Neural progenitor cell (in vitro differentiated cells): ENCODE measurements at regions not wholly inside any gene's neighbourhood (a gene's known extent, or its start where the extent isn't known, plus 50 kb on each side); places are given as distances from the start of the nearest gene placed in this dataset.

ENCODE experiments used
- DNase-seq: peaks from one replicate; pipeline ENCODE4 v3.0.0-alpha.2; 2016; ENCODE audit warnings: low spot score
- H2AFZ ChIP-seq: fragments of 200-600 bp; sonication (generic); replicated peaks from 2 replicates; pipeline ENCODE4 v1.6.1; 2016; ENCODE audit warnings: antibody characterized with exemption
- H3F3A ChIP-seq: fragments of 200-600 bp; sonication (generic); 2 replicates; pipeline ENCODE4 v1.6.1; 2016; ENCODE audit warnings: antibody characterized with exemption, low read depth
- H3K27ac ChIP-seq: fragments of 200-600 bp; sonication (generic); 2 replicates; pipeline ENCODE4 v1.5.1; 2016; ENCODE audit warnings: mild to moderate bottlenecking
- H3K27me3 ChIP-seq: fragments of 200-600 bp; sonication (generic); 2 replicates; pipeline ENCODE4 v1.6.1; 2016; ENCODE audit warnings: mild to moderate bottlenecking, moderate library complexity
- H3K36me3 ChIP-seq: fragments of 200-600 bp; sonication (generic); 2 replicates; pipeline ENCODE4 v1.5.1; 2016
- H3K4me1 ChIP-seq: fragments of 200-600 bp; sonication (generic); 2 replicates; pipeline ENCODE4 v1.6.1; 2016; ENCODE audit warnings: mixed run types
- H3K4me2 ChIP-seq: fragments of 200-600 bp; sonication (generic); 2 replicates; pipeline ENCODE4 v1.6.1; 2016
- H3K4me3 ChIP-seq: fragments of 200-600 bp; sonication (generic); 2 replicates; pipeline ENCODE4 v1.5.1; 2016
- H3K79me2 ChIP-seq: fragments of 200-600 bp; sonication (generic); 2 replicates; pipeline ENCODE4 v1.6.1; 2016; ENCODE audit warnings: low read depth
- H3K9ac ChIP-seq: fragments of 200-600 bp; sonication (generic); 2 replicates; pipeline ENCODE4 v1.6.1; 2016
- H3K9me3 ChIP-seq: fragments of 200-600 bp; sonication (generic); 2 replicates; pipeline ENCODE4 v1.5.1; 2016; ENCODE audit warnings: low read depth
- H4K20me1 ChIP-seq: fragments of 200-600 bp; sonication (generic); 2 replicates; pipeline ENCODE4 v1.6.1; 2016; ENCODE audit warnings: low read depth
- H3K27ac Mint-ChIP-seq: 3 replicates; pipeline ENCODE4 v1.8.0; 2021; ENCODE audit warnings: mixed read lengths
- H3K27me3 Mint-ChIP-seq: 2 replicates; pipeline ENCODE4 v1.8.0; 2022; ENCODE audit warnings: low read depth, mild to moderate bottlenecking, inconsistent platforms, moderate library complexity, mixed read lengths; ENCODE audit not compliant: insufficient read depth
- H3K36me3 Mint-ChIP-seq: 3 replicates; pipeline ENCODE4 v1.8.0; 2021; ENCODE audit warnings: mixed read lengths
- H3K4me1 Mint-ChIP-seq: 3 replicates; pipeline ENCODE4 v1.8.0; 2021; ENCODE audit warnings: mixed read lengths
- H3K4me3 Mint-ChIP-seq: 3 replicates; pipeline ENCODE4 v1.8.0; 2021; ENCODE audit warnings: mild to moderate bottlenecking, moderate library complexity, mixed read lengths
- H3K9me3 Mint-ChIP-seq: 3 replicates; pipeline ENCODE4 v1.8.0; 2020; ENCODE audit warnings: mixed read lengths
- EZH2 ChIP-seq: fragments of 200-600 bp; sonication (generic); IDR thresholded peaks from 2 replicates; pipeline ENCODE4 v1.6.1; 2017; ENCODE audit warnings: antibody characterized with exemption, mild to moderate bottlenecking, moderate library complexity
- EZH2phosphoT487 ChIP-seq: fragments of 200-600 bp; sonication (generic); IDR thresholded peaks from 2 replicates; pipeline ENCODE4 v1.6.1; 2017; ENCODE audit warnings: antibody characterized with exemption
- TF ChIP-seq, protein P1 (sequence below): fragments of 200-600 bp; sonication (generic); IDR thresholded peaks from 2 replicates; pipeline ENCODE4 v1.5.1; 2017; ENCODE audit warnings: antibody characterized with exemption, mild to moderate bottlenecking

- no peaks in the 10 kb centered on the region for H3K27me3 ChIP-seq
These were observed 158.3 kb downstream of the KIF26A start for GRCh38 chr14:104296388-104297312.

DNA sequence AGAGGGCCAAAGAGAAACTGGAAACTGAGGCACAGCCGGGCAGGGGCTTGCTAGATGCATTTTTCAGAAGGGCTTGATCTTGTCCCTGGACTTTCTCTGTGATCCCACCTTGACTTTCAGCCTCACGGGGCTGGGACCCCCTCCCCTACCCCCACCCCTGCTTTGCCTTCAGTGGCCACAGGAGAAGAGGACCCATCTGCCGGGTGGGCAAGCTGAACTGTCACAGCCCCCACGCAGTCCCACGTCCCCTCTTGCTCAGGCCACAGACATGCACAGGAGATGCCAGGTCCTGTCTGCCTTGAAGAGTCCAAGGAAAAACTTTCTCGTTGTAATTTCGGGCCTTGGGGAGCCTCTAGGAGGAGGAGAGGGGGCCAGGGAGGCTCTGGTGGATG is 158.9 kb downstream of the KIF26A start:
- TF ChIP-seq, protein P1, sequence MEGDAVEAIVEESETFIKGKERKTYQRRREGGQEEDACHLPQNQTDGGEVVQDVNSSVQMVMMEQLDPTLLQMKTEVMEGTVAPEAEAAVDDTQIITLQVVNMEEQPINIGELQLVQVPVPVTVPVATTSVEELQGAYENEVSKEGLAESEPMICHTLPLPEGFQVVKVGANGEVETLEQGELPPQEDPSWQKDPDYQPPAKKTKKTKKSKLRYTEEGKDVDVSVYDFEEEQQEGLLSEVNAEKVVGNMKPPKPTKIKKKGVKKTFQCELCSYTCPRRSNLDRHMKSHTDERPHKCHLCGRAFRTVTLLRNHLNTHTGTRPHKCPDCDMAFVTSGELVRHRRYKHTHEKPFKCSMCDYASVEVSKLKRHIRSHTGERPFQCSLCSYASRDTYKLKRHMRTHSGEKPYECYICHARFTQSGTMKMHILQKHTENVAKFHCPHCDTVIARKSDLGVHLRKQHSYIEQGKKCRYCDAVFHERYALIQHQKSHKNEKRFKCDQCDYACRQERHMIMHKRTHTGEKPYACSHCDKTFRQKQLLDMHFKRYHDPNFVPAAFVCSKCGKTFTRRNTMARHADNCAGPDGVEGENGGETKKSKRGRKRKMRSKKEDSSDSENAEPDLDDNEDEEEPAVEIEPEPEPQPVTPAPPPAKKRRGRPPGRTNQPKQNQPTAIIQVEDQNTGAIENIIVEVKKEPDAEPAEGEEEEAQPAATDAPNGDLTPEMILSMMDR: no peak
- TF ChIP-seq EZH2phosphoT487: no peak
- no peak for TF ChIP-seq EZH2
- H3K9me3 ChIP-seq: no peaks in the 10 kb centered on the region
- H3K4me2 ChIP-seq: no peak overlapping the region
- no peak overlapping the region for H3K9ac ChIP-seq
- H3K27ac ChIP-seq: no peak overlapping the region
- H2AFZ ChIP-seq: no peak overlapping the region
- H3K27ac Mint-ChIP-seq: no peak overlapping the region
- H3K4me3 ChIP-seq: no peak overlapping the region
- peaks cover 33% of the 10 kb centered on the region for H3K4me1 Mint-ChIP-seq
- no peaks in the 10 kb centered on the region for H3K36me3 ChIP-seq
- H3K79me2 ChIP-seq: no peaks in the 10 kb centered on the region
- H3K36me3 Mint-ChIP-seq: no peaks in the 10 kb centered on the region
- no peak overlapping the region for H3K4me3 Mint-ChIP-seq
- H3F3A ChIP-seq: no peaks in the 10 kb centered on the region
- H3K4me1 ChIP-seq: peaks cover 3% of the 10 kb centered on the region
- peaks cover 10% of the 10 kb centered on the region for H3K27me3 Mint-ChIP-seq
- no peaks in the 10 kb centered on the region for H3K27me3 ChIP-seq
- DNase-seq: no peak
- H3K9me3 Mint-ChIP-seq: no peaks in the 10 kb centered on the region
- no peaks in the 10 kb centered on the region for H4K20me1 ChIP-seq

More at GRCh38 chr14:104296388-104297312, 158.3 kb downstream of the KIF26A start:
- Histone ChIP-seq H3K79me2 (no peaks in the 10 kb centered on the region), H3F3A (peaks cover 2% of the 10 kb centered on the region), H4K20me1 (no peaks in the 10 kb centered on the region), H3K4me3 (no peak overlapping the region), H3K4me2 (no peak overlapping the region), H3K27ac (no peak overlapping the region), H3K9me3 (no peaks in the 10 kb centered on the region), H3K36me3 (no peaks in the 10 kb centered on the region), H2AFZ (no peak overlapping the region), H3K4me1 (peaks cover 9% of the 10 kb centered on the region), H3K9ac (no peak overlapping the region)
- H3K4me1 Mint-ChIP-seq: peaks cover 37% of the 10 kb centered on the region
- peaks cover 10% of the 10 kb centered on the region for H3K27me3 Mint-ChIP-seq
- no peak overlapping the region for H3K4me3 Mint-ChIP-seq
- no peaks in the 10 kb centered on the region for H3K36me3 Mint-ChIP-seq
- H3K9me3 Mint-ChIP-seq: no peaks in the 10 kb centered on the region
- H3K27ac Mint-ChIP-seq: peak overlapping the region; percentile 53
- TF ChIP-seq, protein P1: no peak
- TF ChIP-seq EZH2phosphoT487: no peak
- TF ChIP-seq EZH2: no peak
- no peak for DNase-seq

- H4K20me1 ChIP-seq: no peaks in the 10 kb centered on the region
- no peaks in the 10 kb centered on the region for H3K9me3 Mint-ChIP-seq
- no peak for DNase-seq
These were observed 159.5 kb downstream of the KIF26A start for GRCh38 chr14:104297721-104298401.

More at GRCh38 chr14:104297721-104298401, 159.5 kb downstream of the KIF26A start:
- no peaks in the 10 kb centered on the region for H3K27me3 ChIP-seq
- no peak overlapping the region for H3K9ac ChIP-seq
- no peak overlapping the region for H3K27ac Mint-ChIP-seq
- peaks cover 29% of the 10 kb centered on the region for H3K4me1 Mint-ChIP-seq
- H3K4me1 ChIP-seq: no peaks in the 10 kb centered on the region
- H3K36me3 Mint-ChIP-seq: no peaks in the 10 kb centered on the region
- no peak overlapping the region for H2AFZ ChIP-seq
- H3K9me3 ChIP-seq: no peaks in the 10 kb centered on the region
- H3F3A ChIP-seq: no peaks in the 10 kb centered on the region
- H3K4me3 Mint-ChIP-seq: no peak overlapping the region
- peaks cover 10% of the 10 kb centered on the region for H3K27me3 Mint-ChIP-seq
- no peak overlapping the region for H3K4me3 ChIP-seq
- TF ChIP-seq, protein P1: no peak
- TF ChIP-seq EZH2phosphoT487 (no peak), EZH2 (no peak)
- H3K36me3 ChIP-seq: no peaks in the 10 kb centered on the region
- H3K27ac ChIP-seq: no peak overlapping the region
- no peaks in the 10 kb centered on the region for H3K79me2 ChIP-seq
- no peak overlapping the region for H3K4me2 ChIP-seq
